HepG2 (cell line): ENCODE measurements at regions not wholly inside any gene's neighbourhood (a gene's known extent, or its start where the extent isn't known, plus 50 kb on each side); places are given as distances from the start of the nearest gene placed in this dataset.

Experiments used
- CENPT ChIP-seq: sonication (generic); formaldehyde crosslinking; IDR thresholded peaks from 2 replicates; pipeline ENCODE4 v1.8.0; 2022; ENCODE audit warnings: low read depth, mild to moderate bottlenecking, moderate library complexity, missing genetic modification reagents
- ERF ChIP-seq: IDR thresholded peaks from 2 replicates; pipeline ENCODE4 v1.6.1; 2018; ENCODE audit warnings: missing biosample characterization, missing genetic modification reagents
- ESRRA ChIP-seq: sonication (generic); formaldehyde crosslinking; IDR thresholded peaks from 2 replicates; pipeline ENCODE4 v1.5.1; 2020; ENCODE audit warnings: mild to moderate bottlenecking, low read depth, missing genetic modification reagents
- ETS1 ChIP-seq: sonication (generic); formaldehyde crosslinking; IDR thresholded peaks from 2 replicates; pipeline ENCODE4 v1.4.0; 2020; ENCODE audit warnings: missing genetic modification reagents
- ETV6 ChIP-seq: sonication (generic); formaldehyde crosslinking; conservative IDR thresholded peaks from 2 replicates; pipeline ENCODE4 v1.4.0; 2020; ENCODE audit warnings: missing genetic modification reagents
- HNF4G ChIP-seq, 2 experiments: sonication (generic) in 1 of 2; formaldehyde crosslinking in 1 of 2; IDR thresholded peaks; 2 replicates each; pipeline versions ENCODE4 v1.4.0 to v1.6.1; 2011 to 2020; ENCODE audit warnings: borderline replicate concordance in 2 of 2, low read depth in 2 of 2, mild to moderate bottlenecking in 2 of 2, low read length in 1 of 2, missing genetic modification reagents in 1 of 2, moderate library complexity in 1 of 2
- IKZF4 ChIP-seq: sonication (generic); formaldehyde crosslinking; IDR thresholded peaks from 2 replicates; pipeline ENCODE4 v1.5.1; 2020; ENCODE audit warnings: borderline replicate concordance, mild to moderate bottlenecking, low read depth, missing genetic modification reagents; ENCODE audit errors: not compliant biosample characterization
- KAT8 ChIP-seq: IDR thresholded peaks from 2 replicates; pipeline ENCODE4 v1.6.1; 2016; ENCODE audit warnings: missing genetic modification reagents, missing compliant biosample characterization
- MTERF4 ChIP-seq: sonication (generic); formaldehyde crosslinking; IDR thresholded peaks from 2 replicates; pipeline ENCODE4 v1.8.0; 2023; ENCODE audit warnings: mild to moderate bottlenecking, missing genetic modification reagents
- MTF2 ChIP-seq: sonication (generic); formaldehyde crosslinking; IDR thresholded peaks from 2 replicates; pipeline ENCODE4 v1.5.0; 2020; ENCODE audit warnings: missing genetic modification reagents, borderline replicate concordance
- SCMH1 ChIP-seq: sonication (generic); formaldehyde crosslinking; IDR thresholded peaks from 2 replicates; pipeline ENCODE4 v1.9.0; 2021; ENCODE audit warnings: missing genetic modification reagents, mild to moderate bottlenecking, borderline replicate concordance
- TBL1XR1 ChIP-seq: fragments of 150-350 bp; IDR thresholded peaks from 2 replicates; pipeline ENCODE4 v1.6.1; 2014; ENCODE audit warnings: borderline replicate concordance, low read length; ENCODE audit not compliant: partially characterized antibody
- TFDP2 ChIP-seq: sonication (generic); formaldehyde crosslinking; IDR thresholded peaks from 2 replicates; pipeline ENCODE4 v1.4.0; 2020; ENCODE audit warnings: missing genetic modification reagents
- THYN1 ChIP-seq: sonication (generic); formaldehyde crosslinking; IDR thresholded peaks from 2 replicates; pipeline ENCODE4 v1.8.1; 2023; ENCODE audit warnings: low read depth, mild to moderate bottlenecking, moderate library complexity, missing genetic modification reagents, borderline replicate concordance
- ZBTB44 ChIP-seq: sonication (generic); formaldehyde crosslinking; IDR thresholded peaks from 2 replicates; pipeline ENCODE4 v1.4.0; 2020; ENCODE audit warnings: missing genetic modification reagents
- ZFP36L1 ChIP-seq: sonication (generic); formaldehyde crosslinking; IDR thresholded peaks from 2 replicates; pipeline ENCODE4 v1.8.0; 2022; ENCODE audit warnings: mild to moderate bottlenecking, missing genetic modification reagents, moderate library complexity
- ZGPAT ChIP-seq: IDR thresholded peaks from 2 replicates; pipeline ENCODE4 v1.6.1; 2016; ENCODE audit warnings: mild to moderate bottlenecking
- ZNF10 ChIP-seq: sonication (generic); formaldehyde crosslinking; IDR thresholded peaks from 2 replicates; pipeline ENCODE4 v1.4.0; 2020; ENCODE audit warnings: mild to moderate bottlenecking, low read depth, missing genetic modification reagents, borderline replicate concordance
- ZNF234 ChIP-seq: sonication (generic); formaldehyde crosslinking; conservative IDR thresholded peaks from 2 replicates; pipeline ENCODE4 v1.5.1; 2020; ENCODE audit warnings: mild to moderate bottlenecking, missing genetic modification reagents
- ZNF253 ChIP-seq: sonication (generic); formaldehyde crosslinking; IDR thresholded peaks from 2 replicates; pipeline ENCODE4 v1.8.0; 2022; ENCODE audit warnings: mild to moderate bottlenecking, missing genetic modification reagents, borderline replicate concordance
- ZNF335 ChIP-seq: sonication (generic); formaldehyde crosslinking; IDR thresholded peaks from 2 replicates; pipeline ENCODE4 v1.4.0; 2020; ENCODE audit warnings: missing genetic modification reagents
- ZNF441 ChIP-seq: sonication (generic); formaldehyde crosslinking; IDR thresholded peaks from 2 replicates; pipeline ENCODE4 v1.7.0; 2021; ENCODE audit warnings: missing genetic modification reagents, borderline replicate concordance
- ZNF446 ChIP-seq: sonication (generic); formaldehyde crosslinking; IDR thresholded peaks from 2 replicates; pipeline ENCODE4 v1.5.0; 2020; ENCODE audit warnings: mild to moderate bottlenecking, missing genetic modification reagents
- ZNF737 ChIP-seq: sonication (generic); formaldehyde crosslinking; IDR thresholded peaks from 2 replicates; pipeline ENCODE4 v1.5.0; 2020; ENCODE audit warnings: missing genetic modification reagents, mild to moderate bottlenecking, borderline replicate concordance
- ZNF766 ChIP-seq: sonication (generic); formaldehyde crosslinking; IDR thresholded peaks from 2 replicates; pipeline ENCODE4 v1.5.0; 2020; ENCODE audit warnings: missing genetic modification reagents, borderline replicate concordance

- TF ChIP-seq MTERF4 (CRISPR knock-in tag) (no peak), TBL1XR1 (peak; percentile 71), ZNF234 (CRISPR knock-in tag) (no peak), KAT8 (CRISPR knock-in tag) (no peak; the same call in 1 of the 2 replicates), ETV6 (CRISPR knock-in tag) (no peak), MTF2 (CRISPR knock-in tag) (no peak), ZNF335 (CRISPR knock-in tag) (no peak), HNF4G (IDR thresholded peaks at IDR 0.05; ENCODE audit: borderline replicate concordance, low read depth, low read length) (no peak), HNF4G (CRISPR knock-in tag; IDR thresholded peaks at IDR 0.05; ENCODE audit: borderline replicate concordance, low read depth) (no peak; the same call in 1 of the 2 replicates), SCMH1 (CRISPR knock-in tag) (no peak), ZNF446 (CRISPR knock-in tag) (no peak), ZNF253 (no peak), ERF (CRISPR knock-in tag) (peak; percentile 84), CENPT (no peak), ZBTB44 (no peak), ZNF441 (CRISPR knock-in tag) (no peak), ESRRA (CRISPR knock-in tag) (0 out of 2 replicates have a peak, but pooled peaks have one; percentile 45), THYN1 (CRISPR knock-in tag) (no peak), IKZF4 (CRISPR knock-in tag) (no peak), ZFP36L1 (CRISPR knock-in tag) (no peak), ZNF737 (CRISPR knock-in tag) (no peak), ETS1 (CRISPR knock-in tag) (no peak), ZNF10 (CRISPR knock-in tag) (no peak), ZNF766 (CRISPR knock-in tag) (no peak), TFDP2 (CRISPR knock-in tag) (no peak), ZGPAT (CRISPR knock-in tag) (peak; percentile 77)
Observed at GRCh38 chr12:46493834-46494181, 121.2 kb upstream of the SLC38A2 start (continued).
